ENCODE measurements at regions not wholly inside any gene's neighbourhood (a gene's known extent, or its start where the extent isn't known, plus 50 kb on each side); places are given as distances from the start of the nearest gene placed in this dataset.

DNA sequence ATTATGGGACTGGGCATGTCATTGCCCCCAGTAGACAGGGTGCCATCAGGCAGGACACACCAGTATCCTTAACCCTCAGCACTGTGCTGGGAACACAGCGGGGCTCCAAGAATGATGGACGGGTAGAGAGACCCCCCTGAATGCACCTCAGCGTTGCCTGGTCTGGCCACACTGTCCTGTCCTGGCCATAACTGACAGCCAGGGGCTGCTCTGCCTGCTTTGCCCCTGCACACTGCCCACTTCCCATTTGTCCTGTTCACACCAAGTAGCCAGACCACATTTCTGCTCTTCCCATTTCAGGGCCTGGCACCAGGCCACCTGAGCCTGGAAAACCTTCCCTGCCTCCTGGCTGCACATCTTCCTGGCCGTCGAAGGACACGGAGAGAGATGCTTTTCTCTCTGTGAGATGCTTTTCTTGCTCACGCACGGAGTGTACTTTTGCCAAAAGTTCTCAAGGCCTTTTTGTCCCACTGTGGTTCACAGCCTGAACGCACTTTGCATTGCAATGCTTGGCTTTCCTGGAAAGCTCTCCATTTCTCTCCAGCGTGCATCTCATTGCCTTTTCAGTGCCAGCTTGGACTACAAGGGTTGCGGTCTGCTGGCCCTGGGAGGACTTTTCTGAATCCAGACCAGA is 131.0 kb upstream of the EEPD1 start:
- Histone ChIP-seq H3K79me2 (ENCODE audit: control insufficient read depth, insufficient read depth, low read length) (no peaks in the 10 kb centered on the region), H3K27me3 (ENCODE audit: control insufficient read depth in 2 of 2, insufficient read depth in 2 of 2, low read length in 2 of 2) (peaks cover 10 to 39% of the 10 kb centered on the region in 2 experiments; a peak in 4 of 5 replicates), H3K4me2 (ENCODE audit: insufficient read depth, low read length) (no peak overlapping the region), H3K4me1 (replicated peaks in 1 of 2; ENCODE audit: control insufficient read depth in 2 of 2, insufficient read depth in 2 of 2, low read length in 2 of 2) (no peaks in the 10 kb centered on the region), H3K9me3 (replicated peaks; ENCODE audit: control insufficient read depth, insufficient read depth, low read depth, low read length) (no peaks in the 10 kb centered on the region), H4K20me1 (replicated peaks; ENCODE audit: control insufficient read depth, insufficient read depth, low read length) (peaks cover 6% of the 10 kb centered on the region; the same call in 1 of the 2 replicates), H3K36me3 (ENCODE audit: control insufficient read depth, insufficient read depth, low read length) (no peaks in the 10 kb centered on the region), H3K27ac (ENCODE audit: extremely low read depth, low read depth, low read length) (no peak overlapping the region), H3K4me3 (no peak overlapping the region), H2AFZ (ENCODE audit: low read depth, low read length) (no peak overlapping the region), H3K9ac (ENCODE audit: insufficient read depth in 1 of 2, low read depth in 2 of 2, low read length in 2 of 2) (no peak overlapping the region), H3K9me1 (ENCODE audit: control insufficient read depth, insufficient read depth, low read length) (no peaks in the 10 kb centered on the region)
- no peak for DNase-seq (ENCODE audit: extremely low read depth in 1 of 4, low spot score in 3 of 4)
- no peak for TF ChIP-seq TGIF2 (CRISPR knock-in tag; IDR thresholded peaks at IDR 0.05)
- no peak for TF ChIP-seq ADNP (tag; IDR thresholded peaks at IDR 0.05)
- TF ChIP-seq RFX7 (CRISPR knock-in tag; IDR thresholded peaks at IDR 0.05), result no peak
- TF ChIP-seq NFIX (CRISPR knock-in tag; IDR thresholded peaks at IDR 0.05; ENCODE audit: low read depth), result no peak
- TF ChIP-seq FOXA3 (CRISPR knock-in tag; conservative IDR thresholded peaks at IDR 0.05 in 1 of 2, IDR thresholded peaks at IDR 0.05 in 1 of 2), result no peak
- no peak for TF ChIP-seq PPARD (CRISPR knock-in tag; IDR thresholded peaks at IDR 0.05)
- no peak for TF ChIP-seq HMG20A (CRISPR knock-in tag; conservative IDR thresholded peaks at IDR 0.05)
- TF ChIP-seq IFI16 (CRISPR knock-in tag; IDR thresholded peaks at IDR 0.05), result no peak
- TF ChIP-seq, protein P1, sequence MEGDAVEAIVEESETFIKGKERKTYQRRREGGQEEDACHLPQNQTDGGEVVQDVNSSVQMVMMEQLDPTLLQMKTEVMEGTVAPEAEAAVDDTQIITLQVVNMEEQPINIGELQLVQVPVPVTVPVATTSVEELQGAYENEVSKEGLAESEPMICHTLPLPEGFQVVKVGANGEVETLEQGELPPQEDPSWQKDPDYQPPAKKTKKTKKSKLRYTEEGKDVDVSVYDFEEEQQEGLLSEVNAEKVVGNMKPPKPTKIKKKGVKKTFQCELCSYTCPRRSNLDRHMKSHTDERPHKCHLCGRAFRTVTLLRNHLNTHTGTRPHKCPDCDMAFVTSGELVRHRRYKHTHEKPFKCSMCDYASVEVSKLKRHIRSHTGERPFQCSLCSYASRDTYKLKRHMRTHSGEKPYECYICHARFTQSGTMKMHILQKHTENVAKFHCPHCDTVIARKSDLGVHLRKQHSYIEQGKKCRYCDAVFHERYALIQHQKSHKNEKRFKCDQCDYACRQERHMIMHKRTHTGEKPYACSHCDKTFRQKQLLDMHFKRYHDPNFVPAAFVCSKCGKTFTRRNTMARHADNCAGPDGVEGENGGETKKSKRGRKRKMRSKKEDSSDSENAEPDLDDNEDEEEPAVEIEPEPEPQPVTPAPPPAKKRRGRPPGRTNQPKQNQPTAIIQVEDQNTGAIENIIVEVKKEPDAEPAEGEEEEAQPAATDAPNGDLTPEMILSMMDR (IDR thresholded peaks at IDR 0.05 in 2 of 3, conservative IDR thresholded peaks at IDR 0.05 in 1 of 3; ENCODE audit: insufficient read depth in 2 of 3, low read depth in 1 of 3, low read length in 3 of 3), result no peak
- in situ Hi-C loops (cut with MboI), result no loop called here
- no peak for FAIRE-seq
- 1% methylated on average over 11 of the region's 11 CpGs for WGBS (ENCODE audit: insufficient coverage, low coverage, missing lambda C conversion rate)
- CTCF ChIA-PET (ENCODE audit: low intra/inter-chr PET ratio), result no interaction called here
- no TSS peak for BruUV-seq (replicated peaks)
- intact Hi-C loops (cut with micrococcal nuclease), result loop anchor here (1.0 kb wide), 1 partner anchor 269 kb away; no protein-coding TSS in a partner anchor
- ATAC-seq, result no peak
- POLR2A ChIA-PET, result no interaction called here
